Erythroblast (primary cell): ENCODE measurements at regions not wholly inside any gene's neighbourhood (a gene's known extent, or its start where the extent isn't known, plus 50 kb on each side); places are given as distances from the start of the nearest gene placed in this dataset.

Source experiments
- GATA1 ChIP-seq: IDR thresholded peaks from 2 replicates; pipeline ENCODE4 v1.6.1; 2011; ENCODE audit warnings: low read depth, mild to moderate bottlenecking, control low read depth, low read length, moderate library complexity
- POLR2A ChIP-seq: IDR thresholded peaks from 2 replicates; pipeline ENCODE4 v1.6.1; 2011; ENCODE audit warnings: mild to moderate bottlenecking, low read length

GRCh38 chr3:56860351-56860750 is 58.6 kb upstream of the ARHGEF3 start:
- no peak for TF ChIP-seq POLR2A
- no peak for TF ChIP-seq GATA1
